Pancreas (tissue), 10 donors: ENCODE measurements at regions not wholly inside any gene's neighbourhood (a gene's known extent, or its start where the extent isn't known, plus 50 kb on each side); places are given as distances from the start of the nearest gene placed in this dataset.

Experiments
- ATAC-seq, 4 donors: fragments of 200-7000 bp; cut with Tn5 transposase; one replicate each; pipeline versions ENCODE4 v1.8.0 to v1.9.1; 2020; ENCODE audit warnings: mild to moderate bottlenecking in 4 of 4, moderate library complexity in 4 of 4
- DNase-seq, 6 donors: peaks; one replicate each; pipeline ENCODE4 v3.0.0-alpha.2; 2020
- FAIRE-seq: peaks from 2 replicates; lab custom pipeline; 2012; peaks lifted over from hg19 to GRCh38; lab: Jason Lieb, UNC
- H3K27ac ChIP-seq, 4 donors: fragments of 200-600 bp; sonication (generic); 1 replicate in 3 of 4; 2 replicates in 1 of 4; pipeline versions ENCODE4 v1.5.0 to v1.8.0; 2020
- H3K27me3 ChIP-seq, 4 donors: fragments of 200-600 bp; one replicate each; pipeline ENCODE4 v1.8.0; 2021
- H3K36me3 ChIP-seq, 3 donors: fragments of 200-600 bp; sonication (generic) in 1 of 3; one replicate each; pipeline versions ENCODE4 v1.5.0 to v1.8.0; 2020 to 2021
- H3K4me1 ChIP-seq, 3 donors: fragments of 200-600 bp; one replicate each; pipeline ENCODE4 v1.8.0; 2021
- H3K4me3 ChIP-seq, 4 donors: fragments of 200-600 bp; sonication (generic) in 2 of 4; one replicate each; pipeline versions ENCODE4 v1.5.0 to v1.8.0; 2020 to 2021
- H3K9me3 ChIP-seq, 4 donors: fragments of 200-600 bp; one replicate each; pipeline ENCODE4 v1.8.0; 2021
- CTCF ChIP-seq, 4 donors: fragments of 200-600 bp; sonication (generic) in 3 of 4; IDR thresholded peaks; one replicate each; pipeline versions ENCODE4 v1.5.0 to v1.8.0; 2021; ENCODE audit warnings: antibody characterized with exemption in 4 of 4
- WGBS, 2 donors: extraction: QIAGEN DNeasy Blood & Tissue Kit; methylation state at CpG; one replicate each; pipeline ENCODE4 v1.1.7; 2013; 5-methylcytosine and 5-hydroxymethylcytosine counted together
- intact Hi-C, 3 donors: fragments of 100-400 bp; cut with DNase I; formaldehyde crosslinking; loops; one replicate each; pipeline versions ENCODE4 v1.11.1 to v1.14.2; 2022
- donor health status: healthy with polysubstance abuse.
- donor health status: DM: no; HTN: no; CAD: no; lungs with moderate emphysema.
- donor health status: DM: no; HTN: no; CAD: no.
- donor health status: control.
- donor health status: control.
- donor health status: Bipolar disorder and iron deficiency.
- donor health status: DM: yes; HTN: yes; CAD: no.
- donor health status: DM: no; HTN: no; CAD: no.
- donor health status: DM: no; HTN: no; CAD: no.
- donor health status: DM: yes; HTN: yes; CAD: no.

- Histone ChIP-seq H3K9me3 (no peaks in the 10 kb centered on the region), H3K4me1 (no peaks in the 10 kb centered on the region), H3K27ac (no peak overlapping the region), H3K36me3 (no peaks in the 10 kb centered on the region), H3K4me3 (no peak overlapping the region), H3K27me3 (no peaks in the 10 kb centered on the region)
- FAIRE-seq, result no peak
- 68 to 74% methylated on average over 2 of the region's 2 CpGs for WGBS, 2 donors
- TF ChIP-seq CTCF (IDR thresholded peaks at IDR 0.05), result no peak
- intact Hi-C loops, result no loop called here
- ATAC-seq, result no peak
- DNase-seq, result no peak
Observed at GRCh38 chr14:29042551-29042950, 276.0 kb downstream of the FOXG1 start.

- no peak for DNase-seq
- Histone ChIP-seq H3K27me3 (no peaks in the 10 kb centered on the region), H3K4me1 (no peaks in the 10 kb centered on the region), H3K9me3 (no peaks in the 10 kb centered on the region), H3K36me3 (no peaks in the 10 kb centered on the region), H3K4me3 (no peak overlapping the region), H3K27ac (no peak overlapping the region)
- no peak for TF ChIP-seq CTCF (IDR thresholded peaks at IDR 0.05)
- WGBS, 2 donors, result 70 to 84% methylated on average over 2 of the region's 2 CpGs
- FAIRE-seq, result no peak
- no peak for ATAC-seq
- intact Hi-C loops, result no loop called here
Observed at GRCh38 chr14:29043737-29044136, 277.1 kb downstream of the FOXG1 start.

- no peak for TF ChIP-seq CTCF (IDR thresholded peaks at IDR 0.05)
- no peaks in the 10 kb centered on the region for H3K27me3 ChIP-seq
- intact Hi-C loops, result no loop called here
- WGBS, 2 donors, result 36 to 44% methylated on average over 2 of the region's 2 CpGs
- H3K36me3 ChIP-seq, result no peaks in the 10 kb centered on the region
- FAIRE-seq, result no peak
- no peak for ATAC-seq
- H3K4me1 ChIP-seq, result no peaks in the 10 kb centered on the region
- H3K9me3 ChIP-seq, result no peaks in the 10 kb centered on the region
- H3K27ac ChIP-seq, result no peak overlapping the region
- no peak overlapping the region for H3K4me3 ChIP-seq
- DNase-seq, result no peak
Observed at GRCh38 chr14:29045237-29045636, 278.6 kb downstream of the FOXG1 start.

GRCh38 chr14:29054119-29054518, 287.5 kb downstream of the FOXG1 start:
- ATAC-seq (no peak), DNase-seq (no peak), FAIRE-seq (no peak)
- H3K4me3 ChIP-seq, result no peak overlapping the region
- no peak overlapping the region for H3K27ac ChIP-seq
- 55 to 73% methylated on average over 2 of the region's 2 CpGs for WGBS, 2 donors
- H3K36me3 ChIP-seq, result no peaks in the 10 kb centered on the region
- no peaks in the 10 kb centered on the region for H3K27me3 ChIP-seq
- H3K4me1 ChIP-seq, result no peaks in the 10 kb centered on the region
- H3K9me3 ChIP-seq, result no peaks in the 10 kb centered on the region
- intact Hi-C loops, result no loop called here
- no peak for TF ChIP-seq CTCF (IDR thresholded peaks at IDR 0.05)

GRCh38 chr14:29056041-29056566, 289.5 kb downstream of the FOXG1 start:
- H3K4me3 ChIP-seq, result no peak overlapping the region
- H3K27ac ChIP-seq, result no peak overlapping the region
- H3K4me1 ChIP-seq, result no peaks in the 10 kb centered on the region
- no peak for TF ChIP-seq CTCF (IDR thresholded peaks at IDR 0.05)
- no peaks in the 10 kb centered on the region for H3K36me3 ChIP-seq
- H3K9me3 ChIP-seq, result no peaks in the 10 kb centered on the region
- 42 to 51% methylated on average over 6 of the region's 6 CpGs for WGBS, 2 donors
- ATAC-seq (no peak), FAIRE-seq (no peak), DNase-seq (no peak)
- intact Hi-C loops, result no loop called here
- no peaks in the 10 kb centered on the region for H3K27me3 ChIP-seq
